Calu3 (cell line): ENCODE measurements at regions not wholly inside any gene's neighbourhood (a gene's known extent, or its start where the extent isn't known, plus 50 kb on each side); places are given as distances from the start of the nearest gene placed in this dataset.

Experiments
- BruUV-seq: library from RNA; stranded (reverse); fragments of 400-500 nt; replicated peaks from 2 replicates; lab custom pipeline; 2021; lab: Mats Ljungman, UMichigan
- CTCF ChIA-PET: fragments of 300-600 bp; sonication (Branson Sonifier 250); formaldehyde crosslinking; loops from one replicate; lab custom pipeline; 2022; ENCODE audit warnings: antibody characterized with exemption; lab: Charles Lee
- DNase-seq: peaks from one replicate; pipeline ENCODE4 v3.0.0; 2022
- H3K27ac Mint-ChIP-seq: one replicate; pipeline ENCODE4 v1.8.0; 2022; ENCODE audit warnings: mixed read lengths; ENCODE audit not compliant: unreplicated experiment
- H3K27me3 Mint-ChIP-seq: one replicate; pipeline ENCODE4 v1.8.0; 2022; ENCODE audit warnings: mixed read lengths; ENCODE audit not compliant: unreplicated experiment
- H3K36me3 Mint-ChIP-seq: one replicate; pipeline ENCODE4 v1.8.0; 2022; ENCODE audit warnings: mild to moderate bottlenecking, moderate library complexity, mixed read lengths; ENCODE audit not compliant: insufficient read depth, unreplicated experiment
- H3K4me1 Mint-ChIP-seq: one replicate; pipeline ENCODE4 v1.8.0; 2022; ENCODE audit warnings: mild to moderate bottlenecking, low read depth, mixed read lengths; ENCODE audit not compliant: unreplicated experiment
- H3K4me3 Mint-ChIP-seq: one replicate; pipeline ENCODE4 v1.8.0; 2022; ENCODE audit warnings: mild to moderate bottlenecking, low read depth, moderate library complexity, mixed read lengths; ENCODE audit not compliant: unreplicated experiment
- H3K9me3 Mint-ChIP-seq: one replicate; pipeline ENCODE4 v1.8.0; 2022; ENCODE audit warnings: low read depth, mixed read lengths; ENCODE audit not compliant: unreplicated experiment
- intact Hi-C: fragments of 100-400 bp; cut with micrococcal nuclease; formaldehyde crosslinking; loops from one replicate; pipeline ENCODE4 v1.10.0; 2022; ENCODE audit not compliant: unreplicated experiment
- TF ChIP-seq, protein P1 (sequence below): fragments of 200-600 bp; IDR thresholded peaks from one replicate; pipeline ENCODE4 v1.8.0; 2022; ENCODE audit warnings: antibody characterized with exemption; ENCODE audit not compliant: unreplicated experiment

DNA sequence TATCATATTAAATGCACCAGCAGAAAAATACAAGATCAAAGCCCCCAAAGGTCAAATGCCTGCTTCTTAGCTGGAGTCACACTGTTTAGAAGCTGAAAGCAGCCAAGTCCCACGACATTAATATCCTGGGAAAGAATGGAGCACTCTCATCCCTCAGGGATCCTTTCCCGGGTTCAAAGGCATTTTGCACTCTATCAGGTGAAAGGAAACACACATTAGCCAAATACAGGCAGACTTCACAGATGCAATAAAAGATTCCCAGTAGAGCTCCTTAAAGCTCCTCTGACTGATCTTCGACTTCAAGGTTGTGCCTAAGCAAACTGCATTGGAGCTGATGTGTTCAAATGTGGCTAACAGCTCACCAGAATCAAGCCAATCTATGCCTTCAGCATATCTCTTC lies 158.4 kb downstream of the RNF152 start:
- no TSS peak for BruUV-seq
- TF ChIP-seq, protein P1, sequence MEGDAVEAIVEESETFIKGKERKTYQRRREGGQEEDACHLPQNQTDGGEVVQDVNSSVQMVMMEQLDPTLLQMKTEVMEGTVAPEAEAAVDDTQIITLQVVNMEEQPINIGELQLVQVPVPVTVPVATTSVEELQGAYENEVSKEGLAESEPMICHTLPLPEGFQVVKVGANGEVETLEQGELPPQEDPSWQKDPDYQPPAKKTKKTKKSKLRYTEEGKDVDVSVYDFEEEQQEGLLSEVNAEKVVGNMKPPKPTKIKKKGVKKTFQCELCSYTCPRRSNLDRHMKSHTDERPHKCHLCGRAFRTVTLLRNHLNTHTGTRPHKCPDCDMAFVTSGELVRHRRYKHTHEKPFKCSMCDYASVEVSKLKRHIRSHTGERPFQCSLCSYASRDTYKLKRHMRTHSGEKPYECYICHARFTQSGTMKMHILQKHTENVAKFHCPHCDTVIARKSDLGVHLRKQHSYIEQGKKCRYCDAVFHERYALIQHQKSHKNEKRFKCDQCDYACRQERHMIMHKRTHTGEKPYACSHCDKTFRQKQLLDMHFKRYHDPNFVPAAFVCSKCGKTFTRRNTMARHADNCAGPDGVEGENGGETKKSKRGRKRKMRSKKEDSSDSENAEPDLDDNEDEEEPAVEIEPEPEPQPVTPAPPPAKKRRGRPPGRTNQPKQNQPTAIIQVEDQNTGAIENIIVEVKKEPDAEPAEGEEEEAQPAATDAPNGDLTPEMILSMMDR, result no peak
- Mint-ChIP-seq H3K4me3 (no peak overlapping the region), H3K9me3 (no peaks in the 10 kb centered on the region), H3K27me3 (no peaks in the 10 kb centered on the region), H3K4me1 (peaks cover 21% of the 10 kb centered on the region), H3K27ac (no peak overlapping the region), H3K36me3 (no peaks in the 10 kb centered on the region)
- DNase-seq, result no peak
- intact Hi-C loops, result no loop called here
- CTCF ChIA-PET, result no interaction called here

DNA sequence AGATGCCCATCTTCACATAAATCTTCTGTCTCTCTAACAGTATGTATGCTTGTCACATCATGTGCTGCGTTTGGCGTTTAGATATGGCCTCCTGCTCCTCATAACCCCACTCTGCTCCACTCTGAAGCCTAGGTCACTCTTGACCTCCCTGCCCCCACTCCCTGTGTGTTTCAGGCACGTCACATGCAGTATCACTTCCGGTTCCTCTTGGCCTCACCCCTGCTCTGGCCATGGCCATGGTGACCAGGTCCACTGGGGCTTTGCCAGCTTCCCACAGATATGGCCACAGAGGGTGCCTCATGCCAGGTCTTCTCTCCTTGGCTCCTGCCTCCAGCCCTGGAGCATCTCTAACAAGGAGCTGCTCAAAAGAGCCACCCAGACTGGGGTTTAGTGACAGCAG lies 160.0 kb downstream of the RNF152 start:
- H3K27me3 Mint-ChIP-seq, result no peaks in the 10 kb centered on the region
- BruUV-seq, result no TSS peak
- DNase-seq, result no peak
- no peaks in the 10 kb centered on the region for H3K9me3 Mint-ChIP-seq
- no peaks in the 10 kb centered on the region for H3K36me3 Mint-ChIP-seq
- H3K4me3 Mint-ChIP-seq, result no peak overlapping the region
- CTCF ChIA-PET, result no interaction called here
- TF ChIP-seq, protein P1, result no peak
- peaks cover 13% of the 10 kb centered on the region for H3K4me1 Mint-ChIP-seq
- intact Hi-C loops, result no loop called here
- no peak overlapping the region for H3K27ac Mint-ChIP-seq

DNA sequence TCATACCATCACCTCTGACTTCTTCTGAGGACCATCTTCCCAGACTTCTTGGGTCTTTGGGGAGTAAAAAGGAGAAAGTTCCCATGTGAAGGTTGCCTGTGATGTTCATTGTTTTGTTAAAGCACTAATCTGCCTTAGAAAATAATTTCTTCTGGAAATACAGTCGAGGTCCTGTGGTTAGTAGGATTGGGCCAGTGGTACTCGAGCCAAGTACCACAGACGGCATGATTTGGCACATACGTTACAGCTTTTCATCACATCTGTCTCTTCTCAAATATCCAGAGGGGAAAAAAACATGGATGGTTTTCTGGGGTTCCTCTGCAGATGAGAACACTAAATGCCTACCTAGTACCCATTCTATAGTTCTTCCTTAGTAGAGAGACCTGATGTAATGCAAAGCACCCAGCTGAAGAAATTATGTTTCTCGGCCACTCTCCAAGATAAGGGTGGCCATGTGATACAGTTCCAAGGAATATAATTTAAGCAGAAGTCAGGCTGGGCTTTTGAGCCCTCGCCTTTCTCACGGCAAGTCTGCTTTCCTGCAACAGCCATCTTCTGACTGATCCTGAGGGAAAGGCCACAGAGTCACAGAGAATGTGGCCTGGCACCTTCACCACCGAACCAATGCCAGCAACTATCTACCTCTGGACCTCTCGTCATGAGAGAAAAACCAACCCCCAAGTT lies 161.0 kb downstream of the RNF152 start:
- no TSS peak for BruUV-seq
- DNase-seq, result no peak
- Mint-ChIP-seq H3K36me3 (no peaks in the 10 kb centered on the region), H3K4me3 (no peak overlapping the region), H3K27ac (no peak overlapping the region), H3K27me3 (no peaks in the 10 kb centered on the region), H3K4me1 (peaks cover 13% of the 10 kb centered on the region), H3K9me3 (no peaks in the 10 kb centered on the region)
- intact Hi-C loops, result no loop called here
- CTCF ChIA-PET, result no interaction called here
- TF ChIP-seq, protein P1, result no peak

DNA sequence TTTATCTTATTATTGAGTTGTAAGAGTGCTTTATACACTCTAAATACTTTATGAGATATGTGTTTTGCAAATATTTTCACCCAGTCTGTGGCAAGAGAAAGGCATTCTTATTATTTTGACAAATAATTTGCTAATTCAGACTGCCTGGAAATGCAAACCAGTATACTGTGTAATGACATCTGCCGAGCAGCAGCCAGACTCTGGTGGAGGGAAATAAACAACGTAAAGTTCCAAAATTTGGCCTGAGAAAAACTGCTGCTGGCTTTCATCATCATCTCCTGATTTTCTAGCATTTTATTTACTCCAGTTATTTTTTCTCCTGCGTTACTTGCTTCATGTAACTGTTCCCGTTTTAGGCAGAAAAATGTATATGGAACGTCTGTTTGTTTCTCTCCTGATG lies 161.6 kb downstream of the RNF152 start:
- no peaks in the 10 kb centered on the region for H3K9me3 Mint-ChIP-seq
- TF ChIP-seq, protein P1, result no peak
- no TSS peak for BruUV-seq
- intact Hi-C loops, result no loop called here
- H3K4me1 Mint-ChIP-seq, result peaks cover 11% of the 10 kb centered on the region
- no peak overlapping the region for H3K4me3 Mint-ChIP-seq
- no peaks in the 10 kb centered on the region for H3K36me3 Mint-ChIP-seq
- H3K27me3 Mint-ChIP-seq, result no peaks in the 10 kb centered on the region
- DNase-seq, result no peak
- no peak overlapping the region for H3K27ac Mint-ChIP-seq
- CTCF ChIA-PET, result no interaction called here
